Urothelium cell line (cell line): ENCODE measurements at regions not wholly inside any gene's neighbourhood (a gene's known extent, or its start where the extent isn't known, plus 50 kb on each side); places are given as distances from the start of the nearest gene placed in this dataset.

Source experiments
- DNase-seq: peaks from one replicate; pipeline ENCODE4 v3.0.0; 2011; ENCODE audit warnings: low spot score, mixed read lengths
- FAIRE-seq: peaks from 2 replicates; lab custom pipeline; 2011; peaks lifted over from hg19 to GRCh38; lab: Jason Lieb, UNC

DNA sequence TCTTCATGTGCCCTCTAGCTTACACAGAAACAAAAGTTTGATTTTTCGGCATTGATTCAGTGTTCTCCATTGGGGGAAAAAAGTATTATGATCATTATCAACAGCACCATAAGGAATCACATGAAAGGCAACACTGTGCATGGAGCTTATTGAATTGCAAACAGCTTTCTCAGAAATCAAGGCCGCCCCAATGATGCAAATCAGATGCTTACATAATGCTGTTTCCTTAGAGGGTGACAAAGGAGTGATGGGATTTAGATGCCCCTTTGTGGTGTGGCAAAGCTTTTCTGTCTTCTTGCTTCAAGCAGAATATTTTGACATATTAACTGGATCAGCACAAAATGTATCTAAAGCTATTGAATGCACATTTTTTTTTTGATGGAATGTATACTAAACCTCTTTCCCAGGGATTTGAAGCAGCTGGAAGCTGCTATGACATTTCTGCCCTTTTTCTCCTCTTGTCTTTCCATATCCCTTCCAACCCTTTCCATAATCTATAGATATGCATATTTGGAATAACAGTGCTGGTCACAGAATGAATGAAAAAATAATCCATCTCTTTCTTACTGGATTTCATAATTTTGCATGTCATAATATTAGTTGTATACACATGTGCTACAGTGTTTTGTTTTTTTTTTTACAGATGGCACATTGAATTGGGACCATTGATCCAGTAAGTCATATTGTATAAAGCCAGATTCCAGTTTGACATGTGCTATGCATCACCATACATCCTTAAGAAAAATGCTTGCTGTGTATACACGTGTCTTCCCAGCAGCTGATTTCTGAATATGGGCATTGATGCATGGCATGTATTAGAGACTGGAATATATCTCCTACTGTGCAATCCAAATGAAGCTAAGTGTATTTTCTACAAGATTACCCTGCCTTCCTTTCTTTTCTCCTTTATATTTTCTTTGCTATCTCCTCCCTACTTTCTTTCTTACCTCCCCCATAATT lies 259.7 kb upstream of the DCN start:
- DNase-seq (no peak), FAIRE-seq (no peak)

DNA sequence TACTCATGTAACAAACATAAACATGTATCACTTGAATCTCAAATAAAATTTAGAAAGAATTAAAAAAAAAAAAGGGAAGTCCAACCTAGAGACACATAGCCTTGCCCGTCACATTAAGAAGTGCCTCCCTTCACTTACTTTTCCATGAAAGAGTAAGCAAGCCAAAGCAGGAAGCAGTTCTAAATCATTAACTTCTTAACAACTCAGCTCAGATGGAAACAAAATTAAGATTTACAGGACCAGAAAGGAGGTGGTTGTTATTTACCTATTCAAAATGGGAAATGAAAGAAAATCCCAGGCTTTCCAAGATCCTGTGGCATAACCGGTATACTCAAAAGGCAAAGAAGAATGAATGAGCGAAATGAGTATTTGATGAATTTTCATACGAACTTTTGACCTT lies 258.6 kb upstream of the DCN start:
- DNase-seq (no peak), FAIRE-seq (no peak)

DNA sequence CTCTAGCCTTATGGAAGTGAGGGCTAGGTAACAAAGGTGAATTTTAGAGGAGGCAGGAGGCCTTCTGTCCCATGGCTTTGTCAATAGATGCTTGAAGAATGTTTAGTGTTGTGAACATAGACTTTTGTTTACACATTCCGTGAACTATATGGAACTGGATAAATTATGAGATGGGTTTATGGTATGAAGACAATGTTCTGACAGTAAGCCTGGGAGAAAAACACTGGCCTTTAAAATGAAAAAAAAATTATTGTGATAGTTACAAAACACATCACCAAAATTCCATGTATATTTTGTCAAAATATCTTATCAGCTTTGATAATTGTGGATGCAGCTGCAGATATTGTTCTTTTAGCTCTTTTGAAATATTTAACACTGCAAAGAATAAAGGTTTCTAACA lies 251.5 kb upstream of the DCN start:
- no peak for FAIRE-seq
- DNase-seq, result no peak

DNA sequence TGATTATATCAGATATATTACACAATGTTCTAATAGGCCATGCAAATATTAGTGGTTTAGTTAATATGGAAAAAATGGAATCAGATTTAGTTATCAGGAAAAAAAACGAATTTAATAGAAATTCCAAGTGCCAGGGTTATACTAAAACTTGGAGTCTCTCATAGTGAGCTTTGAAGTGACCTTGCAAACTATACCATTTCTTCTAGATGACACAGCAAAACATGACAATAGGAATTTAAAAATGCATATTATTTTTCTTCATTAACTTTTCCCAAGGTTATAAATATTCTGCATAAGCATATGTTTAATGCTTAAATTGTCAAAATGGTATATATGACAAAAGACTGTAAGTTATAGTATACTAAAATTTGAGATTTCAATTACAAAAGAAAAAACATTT lies 250.1 kb upstream of the DCN start:
- FAIRE-seq, result no peak
- DNase-seq, result no peak

DNA sequence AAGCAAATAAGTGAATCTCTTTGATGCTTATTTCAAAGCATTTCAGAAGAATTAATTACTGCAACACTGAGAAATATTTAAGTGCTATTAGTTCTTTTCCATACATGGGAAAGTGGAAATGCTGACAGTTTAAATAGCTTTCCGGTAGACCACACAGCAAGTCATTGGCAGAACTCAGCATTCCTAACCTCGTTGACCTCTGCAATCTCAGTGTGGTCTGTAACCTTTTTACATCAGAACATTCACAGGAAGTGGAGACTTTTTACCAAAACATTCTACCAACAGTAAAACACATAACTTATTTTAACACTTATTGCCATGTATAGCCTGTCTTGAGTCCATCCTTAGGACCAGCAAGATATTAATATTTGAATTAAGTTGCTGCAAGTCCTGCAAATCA lies 249.5 kb upstream of the DCN start:
- no peak for FAIRE-seq
- DNase-seq, result no peak

DNA sequence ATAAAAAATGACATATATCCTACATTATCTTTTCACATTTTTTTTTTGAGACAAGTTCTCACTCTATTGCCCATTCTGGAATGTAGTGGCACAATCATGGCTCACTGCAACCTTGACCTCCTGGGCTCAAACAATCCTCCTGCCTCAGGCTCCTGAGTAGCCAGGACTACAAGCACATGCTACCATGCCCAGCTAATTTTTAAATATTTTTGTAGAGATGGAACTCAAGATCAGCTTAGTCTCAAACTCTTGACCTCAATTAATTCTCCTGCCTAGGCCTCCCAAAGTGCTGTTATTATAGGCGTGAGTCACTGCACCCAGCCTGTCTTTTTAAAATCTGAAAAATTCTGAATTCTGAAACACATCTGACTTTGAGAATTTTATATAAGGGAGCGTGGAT lies 241.9 kb upstream of the DCN start:
- DNase-seq (no peak), FAIRE-seq (no peak)

DNA sequence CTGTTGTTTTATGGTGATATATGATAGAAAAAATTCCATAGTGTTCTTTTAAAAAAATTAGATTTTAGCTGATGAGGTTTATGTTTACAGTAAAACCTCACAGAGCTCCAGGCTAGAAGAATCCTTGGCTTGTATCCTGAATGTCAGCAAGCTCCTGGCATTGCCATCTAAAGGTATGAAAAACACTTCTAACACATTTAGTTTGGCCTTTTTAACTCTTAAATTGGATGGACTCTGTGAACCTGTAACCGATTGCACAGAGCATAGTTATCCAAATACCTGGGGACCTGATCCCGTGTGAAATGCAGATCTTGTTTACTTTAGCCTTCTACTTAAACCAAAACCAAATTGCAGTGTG lies 241.1 kb upstream of the DCN start:
- FAIRE-seq (no peak), DNase-seq (no peak)

DNA sequence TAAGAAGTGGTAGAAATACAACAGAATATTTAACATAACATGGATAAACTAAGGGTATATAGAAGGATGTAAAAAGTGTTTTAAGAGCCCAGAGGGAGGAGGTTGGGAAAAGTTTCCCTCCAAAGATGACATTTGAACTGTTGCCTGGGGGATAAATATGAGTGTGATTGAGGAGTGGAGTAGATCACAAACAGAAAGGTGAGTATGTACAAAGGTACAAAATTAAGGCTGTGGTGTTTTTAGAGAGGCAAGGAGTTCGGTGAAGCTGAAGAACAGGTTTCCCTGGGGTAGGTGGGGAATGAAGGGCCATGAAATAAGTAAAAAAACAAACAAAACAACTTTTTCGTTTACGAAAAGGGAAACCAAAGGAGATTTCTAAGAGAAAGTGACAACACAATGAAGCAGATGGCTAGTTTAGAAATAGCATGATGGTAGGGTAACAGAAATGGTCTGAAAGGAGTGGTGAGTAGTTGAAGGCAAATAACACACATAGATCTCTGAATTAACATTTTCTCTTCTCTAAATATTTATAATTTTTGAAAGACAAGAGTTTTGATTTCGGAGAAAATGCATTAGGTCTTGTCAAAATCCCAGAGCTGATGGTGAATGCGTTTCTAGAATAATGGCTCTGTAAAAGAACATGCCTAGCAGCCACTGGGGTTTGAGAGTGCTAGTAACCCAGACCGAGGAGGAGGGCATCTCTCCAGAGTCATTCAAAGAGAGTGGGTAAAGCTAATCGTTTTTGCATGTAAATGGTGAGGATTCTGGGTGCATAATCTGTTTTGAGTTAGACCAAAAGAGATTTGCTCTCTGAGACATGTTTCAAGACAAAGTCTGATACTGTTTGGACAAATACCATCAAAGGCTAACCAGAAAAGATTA lies 240.4 kb upstream of the DCN start:
- DNase-seq (no peak), FAIRE-seq (no peak)

DNA sequence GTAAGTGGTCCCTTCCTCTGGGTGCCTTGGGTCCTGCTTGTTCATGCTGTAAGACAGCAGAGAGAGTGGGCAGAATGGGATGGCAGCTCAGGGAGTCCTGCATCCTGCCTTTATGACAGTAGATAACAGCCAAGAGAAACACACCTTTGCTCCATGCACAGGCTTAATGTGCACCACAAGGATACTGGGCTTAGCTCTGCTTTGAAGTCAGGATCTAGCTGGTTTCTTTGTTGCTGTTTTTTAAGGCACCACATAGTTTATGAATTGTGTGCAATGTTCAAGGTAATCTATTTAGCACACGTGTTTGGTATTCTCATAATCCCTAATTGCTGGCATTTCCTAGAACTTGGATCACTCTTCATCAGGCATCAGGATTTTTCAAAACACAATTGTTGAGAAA lies 239.5 kb upstream of the DCN start:
- DNase-seq, result no peak
- FAIRE-seq, result no peak

DNA sequence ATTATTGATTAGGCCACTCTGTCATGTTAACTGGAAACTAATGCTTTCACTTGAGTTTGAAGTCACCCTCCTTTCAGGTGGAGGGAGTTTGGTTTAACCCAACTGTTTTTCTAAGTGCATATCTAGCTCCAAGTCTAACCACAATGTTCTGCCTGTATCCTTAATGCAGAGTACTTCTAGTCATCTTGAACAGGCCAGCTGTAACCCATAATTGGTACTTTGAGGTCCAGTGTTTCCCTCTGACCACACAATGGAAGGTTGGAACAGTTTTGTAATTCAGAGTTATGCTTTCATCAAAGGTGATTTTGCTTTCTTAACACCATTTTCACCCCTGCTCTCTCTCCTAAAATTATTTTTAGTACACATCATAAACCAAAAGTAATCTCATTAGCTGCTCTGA lies 237.2 kb upstream of the DCN start:
- no peak for FAIRE-seq

DNA sequence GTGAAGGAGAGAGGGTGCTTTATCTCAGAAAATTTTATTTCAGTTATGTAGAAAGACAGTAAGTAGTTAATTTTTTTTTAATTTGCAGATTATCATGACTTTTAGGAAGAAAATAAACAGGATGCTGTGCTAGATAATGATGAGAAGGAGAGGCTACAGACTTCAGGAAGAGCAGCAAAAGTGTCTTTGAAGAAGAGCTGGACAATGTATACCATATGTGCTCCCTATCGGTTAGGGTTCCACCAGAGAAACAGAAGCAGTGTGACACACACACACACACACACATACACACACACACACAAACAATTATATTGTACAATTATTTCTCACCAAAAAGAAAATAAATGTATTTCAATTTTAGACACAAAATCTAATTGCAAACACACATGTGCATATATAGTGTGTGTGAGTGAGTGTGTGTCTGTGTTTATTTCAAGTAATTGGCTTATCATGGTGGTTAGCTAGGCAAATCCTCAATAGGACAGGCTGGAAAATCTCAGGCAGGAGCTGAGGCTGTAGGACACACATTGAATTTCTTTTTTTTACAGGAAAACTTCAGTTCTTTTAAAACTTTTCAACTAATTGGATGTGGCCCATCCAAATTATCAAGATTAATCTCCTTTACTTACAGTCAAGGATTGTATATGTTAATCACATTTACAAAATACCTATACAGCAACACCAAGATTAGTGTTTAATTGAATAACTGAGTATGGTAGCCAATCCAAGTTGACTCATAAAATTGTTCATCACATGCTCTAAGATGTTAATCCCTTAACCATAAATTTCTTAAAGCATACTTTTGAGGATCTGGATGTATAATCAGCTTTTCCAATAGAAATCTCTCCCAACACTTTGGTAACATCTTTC lies 235.8 kb upstream of the DCN start:
- FAIRE-seq, result no peak
- no peak for DNase-seq

More for the DNA sequence above, 237.2 kb upstream of the DCN start:
- DNase-seq, result no peak

DNA sequence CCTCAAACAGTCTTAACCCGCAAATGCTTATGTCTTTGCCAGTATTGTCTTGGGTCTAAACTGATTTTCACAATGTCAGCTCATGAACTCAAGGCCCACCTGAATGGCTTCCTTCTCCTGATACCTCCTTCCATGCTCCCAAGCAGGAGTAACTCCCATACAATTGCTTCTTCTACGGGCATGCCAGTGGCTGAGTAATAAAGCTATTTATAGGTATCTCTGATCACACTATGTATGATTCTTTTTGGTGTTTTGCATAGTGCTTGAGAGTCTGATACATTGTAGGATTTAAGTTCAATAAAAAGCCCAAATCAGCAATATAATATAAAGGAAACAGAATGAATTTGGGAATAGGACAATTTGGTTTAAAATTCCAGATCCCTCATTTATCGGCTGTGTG lies 235.0 kb upstream of the DCN start:
- FAIRE-seq (no peak), DNase-seq (no peak)

DNA sequence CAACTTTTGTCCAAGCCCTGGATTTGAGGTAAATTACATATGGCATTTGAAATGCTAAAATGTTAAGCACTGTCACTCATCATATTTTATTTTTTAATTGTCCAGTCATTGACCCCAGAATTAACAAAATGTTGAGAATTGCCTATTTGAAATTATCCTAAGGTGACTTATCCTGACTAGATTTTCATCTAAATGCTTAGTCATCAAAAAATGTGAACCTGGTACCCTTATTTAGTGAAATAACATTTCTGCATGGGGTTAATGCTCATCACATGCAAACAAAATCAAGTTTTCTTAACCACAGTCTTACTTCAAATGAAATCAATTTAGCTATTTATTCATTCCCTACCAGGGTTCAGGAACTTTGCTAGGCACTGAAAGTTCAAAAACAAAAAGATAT lies 232.0 kb upstream of the DCN start:
- DNase-seq (no peak), FAIRE-seq (no peak)

DNA sequence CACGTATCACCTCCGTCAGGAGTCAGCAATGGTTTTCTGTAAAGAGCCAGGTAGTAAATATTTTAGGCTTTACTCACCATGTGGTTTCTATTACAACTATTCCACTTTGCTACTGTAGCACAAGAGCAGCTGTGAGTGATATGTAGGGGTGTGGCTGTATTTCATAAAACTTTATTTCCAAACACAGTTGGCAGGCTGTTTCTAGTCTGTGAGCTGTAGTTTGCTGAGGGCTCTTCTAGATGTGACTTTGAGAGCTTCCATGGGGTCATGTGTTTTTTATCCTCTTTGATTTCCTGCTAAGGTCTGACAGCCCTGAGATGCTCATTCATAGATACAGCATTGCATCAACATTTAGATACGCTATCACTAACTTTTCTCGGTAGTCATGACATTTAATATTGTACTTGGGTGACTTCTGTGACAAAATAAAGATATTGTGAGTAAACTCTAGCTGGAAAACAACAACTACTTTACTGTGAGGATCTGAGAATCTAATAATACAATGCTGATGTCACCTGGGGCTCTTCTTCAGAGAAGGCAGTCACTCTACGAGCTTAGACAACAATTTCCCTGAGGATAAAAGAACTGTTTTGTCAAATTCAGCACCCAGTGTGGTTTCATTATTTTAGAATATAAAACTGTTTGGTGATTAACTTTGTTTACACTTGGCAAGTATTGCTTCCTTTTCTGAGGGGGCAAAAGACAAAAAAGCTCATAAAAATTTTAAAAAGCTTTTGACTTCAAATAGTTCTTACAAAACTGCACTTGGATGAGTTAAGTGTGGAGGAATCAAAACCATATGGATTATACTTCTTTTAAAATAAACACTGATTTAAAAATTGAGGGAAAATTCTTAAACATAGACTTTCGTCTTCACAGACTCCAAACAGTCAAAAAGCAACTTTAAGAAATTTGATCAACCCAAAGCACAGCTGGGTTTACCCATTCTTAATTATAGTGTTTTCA lies 231.2 kb upstream of the DCN start:
- no peak for FAIRE-seq

DNA sequence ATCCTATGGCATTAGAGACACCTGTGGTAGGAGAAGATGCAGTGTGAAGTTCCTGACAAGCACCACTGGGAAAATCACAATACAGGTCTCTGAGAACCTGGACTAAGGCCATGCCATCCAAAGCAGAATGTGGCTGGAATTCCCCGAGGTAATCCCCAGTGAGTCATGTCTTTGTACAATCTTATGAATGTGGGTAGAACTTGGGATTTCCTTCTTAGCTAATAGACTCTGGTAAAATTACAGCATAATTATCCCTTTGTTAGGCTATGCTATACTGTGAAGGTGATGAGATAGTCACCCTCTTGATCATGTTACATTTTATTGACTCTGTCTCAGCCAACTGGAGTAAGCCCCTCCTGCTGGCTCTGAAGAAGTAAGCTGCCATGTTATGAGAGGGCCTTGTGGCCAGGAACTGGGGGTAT lies 224.3 kb upstream of the DCN start:
- FAIRE-seq, result no peak
- DNase-seq, result peak; percentile 53

More for the DNA sequence above, 231.2 kb upstream of the DCN start:
- peak; percentile 44 for DNase-seq

DNA sequence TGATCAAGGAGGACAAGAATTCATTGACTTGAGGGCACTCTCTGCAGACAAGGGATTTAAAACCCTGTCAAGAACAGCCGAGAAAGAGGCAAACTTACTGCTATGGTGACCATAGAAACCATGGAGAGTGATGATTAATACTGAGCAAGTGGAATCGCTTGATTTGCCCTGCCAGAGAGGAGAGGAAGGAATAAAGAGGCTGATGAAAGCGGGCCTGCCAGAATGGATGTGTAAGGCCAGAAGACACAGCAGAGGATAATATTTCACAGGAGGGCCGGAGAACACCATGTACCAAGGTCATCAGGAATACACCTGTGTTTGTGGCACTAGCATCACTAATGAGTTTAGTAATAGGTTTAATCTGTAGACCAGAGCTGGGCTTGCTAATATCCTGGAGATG lies 221.8 kb upstream of the DCN start:
- no peak for FAIRE-seq
- DNase-seq, result no peak

DNA sequence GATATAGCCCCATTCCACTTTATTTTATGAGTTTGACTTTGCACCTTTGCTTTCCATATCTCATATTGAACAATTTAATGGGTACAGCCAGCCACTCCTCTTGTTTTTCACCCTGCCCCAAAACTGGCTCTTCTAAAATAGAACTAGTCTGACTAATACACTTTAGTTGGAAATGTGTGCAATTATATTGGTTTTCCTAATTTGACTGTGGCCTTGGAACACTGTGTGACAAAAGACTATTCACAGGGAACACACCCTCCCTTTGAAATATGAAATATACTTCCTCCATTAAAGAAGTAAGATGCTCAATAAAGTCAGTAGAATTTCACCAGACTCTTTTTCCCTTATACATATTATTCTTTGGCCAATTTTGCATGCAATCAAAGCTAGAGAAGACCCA lies 218.6 kb upstream of the DCN start:
- FAIRE-seq (no peak), DNase-seq (no peak)

DNA sequence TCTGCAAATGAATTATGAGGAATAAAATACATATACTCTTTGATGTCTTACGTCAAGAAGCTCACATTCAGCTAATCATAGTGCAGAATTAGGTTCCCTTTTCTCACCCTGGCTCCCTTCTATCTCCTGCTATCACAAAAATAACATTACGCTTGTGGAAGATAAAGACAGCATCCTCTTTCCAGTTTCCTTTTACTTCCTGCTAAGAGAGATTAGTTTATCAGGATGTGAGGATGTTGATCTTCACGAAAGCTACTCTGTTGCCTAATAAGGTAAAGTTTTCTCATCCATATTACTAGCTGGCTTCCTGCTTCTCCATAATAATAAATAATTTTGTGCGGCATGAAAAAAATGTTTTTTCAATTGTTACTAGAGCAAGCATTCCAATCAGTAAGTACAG lies 217.7 kb upstream of the DCN start:
- DNase-seq (no peak), FAIRE-seq (no peak)

DNA sequence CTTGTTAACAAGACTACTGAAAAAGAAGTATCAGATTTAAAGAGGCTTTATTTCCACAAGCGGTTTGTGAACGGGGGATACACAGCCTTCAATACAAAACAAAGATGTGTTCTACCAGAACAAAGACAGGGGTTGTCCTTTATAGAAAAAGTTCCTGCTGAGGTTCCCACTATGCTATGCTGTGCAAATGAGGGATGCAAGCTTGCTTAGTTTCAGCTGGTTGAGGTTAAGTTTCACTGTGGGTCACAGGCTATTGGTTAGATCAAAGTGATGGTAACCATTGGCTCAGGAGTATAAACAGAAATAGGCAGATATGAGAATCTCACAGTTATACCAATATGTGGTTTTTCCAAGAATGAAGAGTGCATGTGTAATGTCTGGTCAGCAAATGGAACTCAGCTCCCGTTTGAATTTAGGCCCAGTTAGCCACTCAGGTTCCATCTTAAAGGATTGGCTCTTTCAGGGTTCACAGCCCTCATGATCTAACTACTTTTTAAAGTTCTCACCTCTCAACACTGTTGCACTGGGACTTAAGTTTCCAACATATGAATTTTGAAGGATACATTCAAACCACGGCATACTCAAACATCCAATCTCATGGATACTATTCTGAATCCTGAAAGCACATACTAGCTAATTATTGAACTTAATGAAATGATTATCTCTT lies 215.4 kb upstream of the DCN start:
- FAIRE-seq (no peak), DNase-seq (no peak)
